ENCODE measurements at regions not wholly inside any gene's neighbourhood (a gene's known extent, or its start where the extent isn't known, plus 50 kb on each side); places are given as distances from the start of the nearest gene placed in this dataset.

DNA sequence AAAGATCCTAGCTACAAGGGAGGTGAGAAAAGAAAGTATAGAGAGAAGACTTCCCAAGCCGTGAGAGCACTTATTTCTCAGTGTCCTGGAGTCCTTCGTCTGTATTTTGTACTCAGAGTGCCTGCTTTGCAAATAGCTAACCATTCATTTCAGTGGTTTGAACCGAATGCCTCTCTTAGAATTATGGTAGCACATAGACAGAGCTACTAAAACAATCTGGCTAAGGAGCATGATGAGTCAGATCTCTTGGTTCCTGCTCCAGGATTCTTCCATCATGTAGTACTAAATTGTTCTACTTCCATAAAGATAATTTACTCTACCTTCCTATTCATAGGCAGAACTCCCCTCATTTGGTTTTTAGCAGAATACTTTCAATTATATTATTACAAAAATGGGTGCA, 946.6 kb downstream of the STIM2 start:
- no peak for TF ChIP-seq GATA2 (IDR thresholded peaks at IDR 0.05; ENCODE audit: low read depth, low read length)
- TF ChIP-seq GATA3 (IDR thresholded peaks at IDR 0.05; ENCODE audit: low read depth, low read length) = no peak

All from SH-SY5Y (cell line).